WTC11 (cell line): ENCODE measurements at regions not wholly inside any gene's neighbourhood (a gene's known extent, or its start where the extent isn't known, plus 50 kb on each side); places are given as distances from the start of the nearest gene placed in this dataset.

Source experiments
- ATAC-seq: fragments of 200-7000 bp; cut with Tn5 transposase; 2 replicates; pipeline ENCODE4 v1.10.0; 2021; ENCODE audit warnings: mild to moderate bottlenecking, moderate library complexity
- CTCF ChIA-PET: fragments of 300-600 bp; sonication (Branson Sonifier 250); formaldehyde crosslinking; loops from one replicate; lab custom pipeline; 2021; ENCODE audit warnings: antibody characterized with exemption; lab: Charles Lee
- POLR2A ChIA-PET: fragments of 350-600 bp; sonication (Branson Sonifier 250); formaldehyde crosslinking; loops from one replicate; lab custom pipeline; 2021; ENCODE audit warnings: antibody characterized with exemption; lab: Charles Lee
- DNase-seq: peaks from one replicate; pipeline ENCODE4 v3.0.0; 2021; ENCODE audit warnings: low spot score
- H3K27ac Mint-ChIP-seq: 2 replicates; pipeline ENCODE4 v1.8.0; 2021; ENCODE audit warnings: mixed read lengths
- H3K27me3 Mint-ChIP-seq: 2 replicates; pipeline ENCODE4 v1.8.0; 2021; ENCODE audit warnings: low read depth, mild to moderate bottlenecking, moderate library complexity, mixed read lengths
- H3K36me3 Mint-ChIP-seq: 2 replicates; pipeline ENCODE4 v1.8.0; 2021; ENCODE audit warnings: mixed read lengths
- H3K4me1 Mint-ChIP-seq: 2 replicates; pipeline ENCODE4 v1.8.0; 2022; ENCODE audit warnings: mixed read lengths
- H3K4me3 Mint-ChIP-seq: 2 replicates; pipeline ENCODE4 v1.8.0; 2021; ENCODE audit warnings: mild to moderate bottlenecking, moderate library complexity, mixed read lengths
- H3K9me3 Mint-ChIP-seq: 2 replicates; pipeline ENCODE4 v1.8.0; 2021; ENCODE audit warnings: mixed read lengths
- AFF4 ChIP-seq: sonication (generic); formaldehyde crosslinking; IDR thresholded peaks from 2 replicates; pipeline ENCODE4 v1.8.1; 2023; ENCODE audit warnings: mild to moderate bottlenecking, missing genetic modification reagents, borderline replicate concordance
- ARID4B ChIP-seq: sonication (generic); formaldehyde crosslinking; IDR thresholded peaks from 2 replicates; pipeline ENCODE4 v1.8.0; 2023; ENCODE audit warnings: missing genetic modification reagents, mild to moderate bottlenecking, borderline replicate concordance
- CREB1 ChIP-seq: sonication (generic); formaldehyde crosslinking; IDR thresholded peaks from 2 replicates; pipeline ENCODE4 v1.8.0; 2023; ENCODE audit warnings: mild to moderate bottlenecking, missing genetic modification reagents
- ELF4 ChIP-seq: sonication (generic); formaldehyde crosslinking; IDR thresholded peaks from 2 replicates; pipeline ENCODE4 v1.8.1; 2022; ENCODE audit warnings: low read depth, mild to moderate bottlenecking, moderate library complexity, missing genetic modification reagents
- ERG ChIP-seq: fragments of 250-450 bp; sonication (Bioruptor Pico); IDR thresholded peaks from 2 replicates; pipeline ENCODE4 v1.8.0; 2021; ENCODE audit warnings: mild to moderate bottlenecking
- ESRRA ChIP-seq: sonication (generic); formaldehyde crosslinking; IDR thresholded peaks from 2 replicates; pipeline ENCODE4 v1.8.1; 2022; ENCODE audit warnings: mild to moderate bottlenecking, missing genetic modification reagents, borderline replicate concordance
- GTF2I ChIP-seq: fragments of 250-450 bp; sonication (Bioruptor Pico); conservative IDR thresholded peaks from 2 replicates; pipeline ENCODE4 v1.4.0; 2021; ENCODE audit warnings: mild to moderate bottlenecking
- IRF2 ChIP-seq: sonication (generic); formaldehyde crosslinking; IDR thresholded peaks from 2 replicates; pipeline ENCODE4 v1.8.0; 2022; ENCODE audit warnings: low read depth, missing genetic modification reagents, borderline replicate concordance
- NFE2L1 ChIP-seq: sonication (generic); formaldehyde crosslinking; IDR thresholded peaks from 2 replicates; pipeline ENCODE4 v1.8.1; 2023; ENCODE audit warnings: missing genetic modification reagents
- PREB ChIP-seq: sonication (generic); formaldehyde crosslinking; IDR thresholded peaks from 2 replicates; pipeline ENCODE4 v1.8.1; 2022; ENCODE audit warnings: mild to moderate bottlenecking, missing genetic modification reagents, moderate library complexity, borderline replicate concordance
- SOX15 ChIP-seq: fragments of 250-450 bp; sonication (Bioruptor Pico); IDR thresholded peaks from 2 replicates; pipeline ENCODE4 v1.9.0; 2021; ENCODE audit warnings: mild to moderate bottlenecking
- SP1 ChIP-seq: sonication (generic); formaldehyde crosslinking; conservative IDR thresholded peaks from 2 replicates; pipeline ENCODE4 v1.8.1; 2022; ENCODE audit warnings: missing genetic modification reagents
- ZNF263 ChIP-seq: sonication (generic); formaldehyde crosslinking; IDR thresholded peaks from 2 replicates; pipeline ENCODE4 v1.8.1; 2022; ENCODE audit warnings: low read depth, mild to moderate bottlenecking, moderate library complexity, missing genetic modification reagents
- ZNF416 ChIP-seq: fragments of 250-450 bp; sonication (Bioruptor Pico); IDR thresholded peaks from 2 replicates; pipeline ENCODE4 v1.9.0; 2021; ENCODE audit warnings: mild to moderate bottlenecking, inconsistent platforms

GRCh38 chr4:112968451-112969159 lies 80.8 kb upstream of the ANK2 start (continued):
- TF ChIP-seq ARID4B (no peak), ZNF416 (CRISPR knock-in tag) (no peak), GTF2I (CRISPR knock-in tag) (no peak), ESRRA (CRISPR knock-in tag) (no peak), CREB1 (CRISPR knock-in tag) (no peak), IRF2 (no peak), SOX15 (CRISPR knock-in tag) (no peak)

- Mint-ChIP-seq H3K9me3 (no peaks in the 10 kb centered on the region), H3K27ac (no peak overlapping the region), H3K4me1 (peaks cover 18% of the 10 kb centered on the region), H3K36me3 (0 out of 2 replicates have a peak, but pooled peaks cover 2% of the 10 kb centered on the region), H3K4me3 (no peak overlapping the region)
- ATAC-seq (no peak), DNase-seq (no peak)
- CTCF ChIA-PET: no interaction called here
- POLR2A ChIA-PET: no interaction called here
- TF ChIP-seq PREB (CRISPR knock-in tag): no peak
- TF ChIP-seq ERG (CRISPR knock-in tag): no peak
- TF ChIP-seq SP1 (CRISPR knock-in tag): no peak
- no peak for TF ChIP-seq ZNF263 (CRISPR knock-in tag)
- no peak for TF ChIP-seq AFF4 (CRISPR knock-in tag)
- TF ChIP-seq SOX15 (CRISPR knock-in tag): no peak
- no peak for TF ChIP-seq NFE2L1 (CRISPR knock-in tag)
- no peak for TF ChIP-seq ELF4 (CRISPR knock-in tag)
- TF ChIP-seq, all 79 proteins: peak for 0
- no peaks in the 10 kb centered on the region for H3K27me3 Mint-ChIP-seq
These were observed 78.5 kb upstream of the ANK2 start for GRCh38 chr4:112970903-112971302.
